ENCODE measurements at regions not wholly inside any gene's neighbourhood (a gene's known extent, or its start where the extent isn't known, plus 50 kb on each side); places are given as distances from the start of the nearest gene placed in this dataset.

- no peak for DNase-seq
- no peak for TF ChIP-seq CTCF (IDR thresholded peaks at IDR 0.05)
- ChIA-PET POLR2A (no interaction called here), CTCF (no interaction called here)
- Mint-ChIP-seq H3K4me1 (no peaks in the 10 kb centered on the region), H3K4me3 (no peak overlapping the region), H3K27ac (no peak overlapping the region), H3K9me3 (peaks cover 11% of the 10 kb centered on the region), H3K36me3 (ENCODE audit: low read depth) (no peaks in the 10 kb centered on the region), H3K27me3 (no peaks in the 10 kb centered on the region)
- intact Hi-C loops (cut with micrococcal nuclease) = no loop called here
- no peak for ATAC-seq (ENCODE audit: low read depth)
Measured at GRCh38 chr4:13778367-13778766, 150.8 kb upstream of the BOD1L1 start.

- no peak overlapping the region for H3K4me3 Mint-ChIP-seq
- POLR2A ChIA-PET = no interaction called here
- peaks cover 2% of the 10 kb centered on the region for H3K9me3 Mint-ChIP-seq
- no peak for TF ChIP-seq CTCF (IDR thresholded peaks at IDR 0.05)
- no peaks in the 10 kb centered on the region for H3K4me1 Mint-ChIP-seq
- no peaks in the 10 kb centered on the region for H3K36me3 Mint-ChIP-seq (ENCODE audit: low read depth)
- intact Hi-C loops (cut with micrococcal nuclease) = no loop called here
- no peak overlapping the region for H3K27ac Mint-ChIP-seq
- DNase-seq (no peak), ATAC-seq (ENCODE audit: low read depth) (no peak)
- H3K27me3 Mint-ChIP-seq = no peaks in the 10 kb centered on the region
- CTCF ChIA-PET = no interaction called here
Measured at GRCh38 chr4:13782231-13782630, 154.7 kb upstream of the BOD1L1 start.

GRCh38 chr4:13783800-13784411 is 156.4 kb upstream of the BOD1L1 start:
- ChIA-PET POLR2A (no interaction called here), CTCF (no interaction called here)
- intact Hi-C loops (cut with micrococcal nuclease) = no loop called here
- no peak overlapping the region for H3K27ac Mint-ChIP-seq
- H3K27me3 Mint-ChIP-seq = no peaks in the 10 kb centered on the region
- H3K9me3 Mint-ChIP-seq = no peaks in the 10 kb centered on the region
- ATAC-seq (ENCODE audit: low read depth) (no peak), DNase-seq (no peak)
- no peaks in the 10 kb centered on the region for H3K4me1 Mint-ChIP-seq
- TF ChIP-seq CTCF (IDR thresholded peaks at IDR 0.05) = no peak
- no peak overlapping the region for H3K4me3 Mint-ChIP-seq
- H3K36me3 Mint-ChIP-seq (ENCODE audit: low read depth) = no peaks in the 10 kb centered on the region

- H3K27me3 Mint-ChIP-seq = peaks cover 3% of the 10 kb centered on the region
- no peak for DNase-seq
Measured at GRCh38 chr4:13793020-13793710, 165.6 kb upstream of the BOD1L1 start.

More at GRCh38 chr4:13793020-13793710, 165.6 kb upstream of the BOD1L1 start:
- H3K27ac Mint-ChIP-seq = no peak overlapping the region
- ATAC-seq (ENCODE audit: low read depth) = no peak
- H3K4me1 Mint-ChIP-seq = no peaks in the 10 kb centered on the region
- peaks cover 6% of the 10 kb centered on the region for H3K9me3 Mint-ChIP-seq
- ChIA-PET CTCF (no interaction called here), POLR2A (no interaction called here)
- H3K36me3 Mint-ChIP-seq (ENCODE audit: low read depth) = no peaks in the 10 kb centered on the region
- no peak overlapping the region for H3K4me3 Mint-ChIP-seq
- intact Hi-C loops (cut with micrococcal nuclease) = no loop called here
- TF ChIP-seq CTCF (IDR thresholded peaks at IDR 0.05) = no peak

Data from activated B cell treated with CpG ODN at 0.5 μM for 24 hours (primary cell).